Activated CD8-positive, alpha-beta memory T cell treated with anti-CD3 and anti-CD28 coated beads for 1 hour (primary cell): ENCODE measurements at regions not wholly inside any gene's neighbourhood (a gene's known extent, or its start where the extent isn't known, plus 50 kb on each side); places are given as distances from the start of the nearest gene placed in this dataset.
"Not testable (repeated sequence)": the region's sequence is repeated elsewhere in the genome, so short reads cannot be mapped to it uniquely, and the experiment has no call there.

Experiments
- DNase-seq, 2 donors: peaks; one replicate each; pipeline ENCODE4 v3.0.0-alpha.2; 2020; ENCODE audit warnings: low read depth in 1 of 2; ENCODE audit errors: extremely low read depth in 1 of 2

GRCh38 chr16:5222761-5223160 lies 125.2 kb upstream of the EEF2KMT start:
- no peak for DNase-seq

- not testable (repeated sequence) for DNase-seq
Measured at GRCh38 chr16:5221831-5222230, 124.2 kb upstream of the EEF2KMT start.

- no peak for DNase-seq
Measured at GRCh38 chr16:5220705-5221104, 123.1 kb upstream of the EEF2KMT start.

GRCh38 chr16:5216441-5217080 lies 119.0 kb upstream of the EEF2KMT start:
- no peak for DNase-seq

GRCh38 chr16:5215901-5216300 lies 118.3 kb upstream of the EEF2KMT start:
- DNase-seq: no peak

- no peak for DNase-seq
Measured at GRCh38 chr16:5214466-5214865, 116.9 kb upstream of the EEF2KMT start.

GRCh38 chr16:5212501-5212900 lies 114.9 kb upstream of the EEF2KMT start:
- not testable (repeated sequence) for DNase-seq

- not testable (repeated sequence) for DNase-seq
Measured at GRCh38 chr16:5207862-5208498, 110.4 kb upstream of the EEF2KMT start.

- DNase-seq: no peak
Measured at GRCh38 chr16:5207001-5207523, 109.5 kb upstream of the EEF2KMT start.

GRCh38 chr16:5206331-5206990 lies 108.9 kb upstream of the EEF2KMT start:
- no peak for DNase-seq

GRCh38 chr16:5205361-5206040 lies 107.9 kb upstream of the EEF2KMT start:
- no peak for DNase-seq

GRCh38 chr16:5203675-5204074 lies 106.1 kb upstream of the EEF2KMT start:
- DNase-seq: not testable (repeated sequence)

- DNase-seq: no peak
Measured at GRCh38 chr16:5200123-5200522, 102.5 kb upstream of the EEF2KMT start.

GRCh38 chr16:5196204-5196603 lies 98.6 kb upstream of the EEF2KMT start:
- no peak for DNase-seq

GRCh38 chr16:5193861-5194260 lies 96.3 kb upstream of the EEF2KMT start:
- no peak for DNase-seq

- DNase-seq: no peak
Measured at GRCh38 chr16:5188989-5189352, 91.4 kb upstream of the EEF2KMT start.

- no peak for DNase-seq
Measured at GRCh38 chr16:5188318-5188988, 90.9 kb upstream of the EEF2KMT start.

GRCh38 chr16:5187402-5187952 lies 89.9 kb upstream of the EEF2KMT start:
- no peak for DNase-seq

- no peak for DNase-seq
Measured at GRCh38 chr16:5186381-5186903, 88.8 kb upstream of the EEF2KMT start.

- no peak for DNase-seq
Measured at GRCh38 chr16:5176505-5176904, 78.9 kb upstream of the EEF2KMT start.
